DOHH2 (cell line): ENCODE measurements at regions not wholly inside any gene's neighbourhood (a gene's known extent, or its start where the extent isn't known, plus 50 kb on each side); places are given as distances from the start of the nearest gene placed in this dataset.

Experiments used
- H3F3A ChIP-seq: fragments of 200-600 bp; sonication (generic), shearing (Covaris generic); 2 replicates; pipeline ENCODE4 v1.6.0; 2016; ENCODE audit warnings: antibody characterized with exemption, mild to moderate bottlenecking; ENCODE audit not compliant: control insufficient read depth, insufficient read depth
- H3K27ac ChIP-seq: fragments of 200-600 bp; sonication (generic); 2 replicates; pipeline ENCODE4 v1.5.1; 2014; ENCODE audit warnings: low read depth, mild to moderate bottlenecking, low read length, moderate library complexity
- H3K27me3 ChIP-seq: fragments of 200-600 bp; sonication (generic); 2 replicates; pipeline ENCODE4 v1.6.1; 2014; ENCODE audit warnings: mild to moderate bottlenecking, low read length, mixed read lengths; ENCODE audit not compliant: control insufficient read depth
- H3K36me3 ChIP-seq: fragments of 200-600 bp; sonication (generic); 2 replicates; pipeline ENCODE4 v1.6.1; 2014; ENCODE audit warnings: mild to moderate bottlenecking, low read length, moderate library complexity, mixed read lengths; ENCODE audit not compliant: control insufficient read depth
- H3K4me1 ChIP-seq: fragments of 200-600 bp; sonication (generic); 2 replicates; pipeline ENCODE4 v1.6.1; 2014; ENCODE audit warnings: mild to moderate bottlenecking, low read length, mixed read lengths; ENCODE audit not compliant: control insufficient read depth
- H3K4me2 ChIP-seq: fragments of 200-600 bp; sonication (generic); 2 replicates; pipeline ENCODE4 v1.6.0; 2014; ENCODE audit warnings: mild to moderate bottlenecking, low read length, moderate library complexity
- H3K4me3 ChIP-seq: fragments of 200-600 bp; sonication (generic); 2 replicates; pipeline ENCODE4 v1.5.1; 2014; ENCODE audit warnings: mild to moderate bottlenecking, low read length, mixed read lengths
- H3K79me2 ChIP-seq: fragments of 200-600 bp; sonication (generic); 2 replicates; pipeline ENCODE4 v1.6.1; 2014; ENCODE audit warnings: mild to moderate bottlenecking, low read length, mixed read lengths; ENCODE audit not compliant: control insufficient read depth
- H3K9me2 ChIP-seq: fragments of 200-600 bp; sonication (generic); replicated peaks from 2 replicates; pipeline ENCODE4 v1.6.1; 2014; ENCODE audit warnings: mild to moderate bottlenecking, low read length, mixed read lengths; ENCODE audit not compliant: control insufficient read depth
- H3K9me3 ChIP-seq: fragments of 200-600 bp; sonication (generic); 2 replicates; pipeline ENCODE4 v1.6.1; 2014; ENCODE audit warnings: antibody characterized with exemption, low read length, mixed read lengths; ENCODE audit not compliant: control insufficient read depth, insufficient read depth
- H4K20me1 ChIP-seq: fragments of 200-600 bp; sonication (generic); 2 replicates; pipeline ENCODE4 v1.6.0; 2014; ENCODE audit warnings: low read depth, mild to moderate bottlenecking, antibody characterized with exemption, low read length, moderate library complexity; ENCODE audit not compliant: control insufficient read depth, insufficient read depth
- EZH2phosphoT487 ChIP-seq: fragments of 200-600 bp; sonication (generic); IDR thresholded peaks from 2 replicates; pipeline ENCODE4 v1.6.1; 2017; ENCODE audit warnings: borderline replicate concordance, mild to moderate bottlenecking, antibody characterized with exemption, low read length, moderate library complexity, mixed read lengths
- TF ChIP-seq, protein P1 (sequence below): fragments of 200-600 bp; sonication (generic); IDR thresholded peaks from one replicate; pipeline ENCODE4 v1.5.1; 2014; ENCODE audit warnings: antibody characterized with exemption, mild to moderate bottlenecking, low read depth, low read length; ENCODE audit not compliant: poor library complexity, severe bottlenecking

DNA sequence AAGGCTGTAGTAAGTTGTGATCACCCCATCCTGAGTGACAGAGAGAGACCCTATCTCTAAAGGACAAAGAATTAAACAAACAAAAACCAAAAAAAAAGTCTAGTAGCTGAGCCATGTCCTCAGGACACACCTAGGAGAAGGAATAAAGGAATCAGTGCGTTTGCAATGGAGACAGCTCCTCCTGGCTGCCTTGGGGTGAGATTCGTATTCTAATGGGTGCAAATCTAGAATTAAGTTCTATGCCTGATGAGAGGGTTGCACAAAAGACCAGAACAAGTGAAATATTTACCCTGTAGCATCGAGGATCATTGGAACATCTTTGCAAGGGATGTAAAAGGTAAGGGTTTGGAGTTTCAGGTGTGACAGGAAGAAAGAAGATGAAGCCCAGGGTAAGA is 70.3 kb upstream of the BMAL1 start:
- Histone ChIP-seq H3K4me2 (no peak overlapping the region), H4K20me1 (no peaks in the 10 kb centered on the region)

DNA sequence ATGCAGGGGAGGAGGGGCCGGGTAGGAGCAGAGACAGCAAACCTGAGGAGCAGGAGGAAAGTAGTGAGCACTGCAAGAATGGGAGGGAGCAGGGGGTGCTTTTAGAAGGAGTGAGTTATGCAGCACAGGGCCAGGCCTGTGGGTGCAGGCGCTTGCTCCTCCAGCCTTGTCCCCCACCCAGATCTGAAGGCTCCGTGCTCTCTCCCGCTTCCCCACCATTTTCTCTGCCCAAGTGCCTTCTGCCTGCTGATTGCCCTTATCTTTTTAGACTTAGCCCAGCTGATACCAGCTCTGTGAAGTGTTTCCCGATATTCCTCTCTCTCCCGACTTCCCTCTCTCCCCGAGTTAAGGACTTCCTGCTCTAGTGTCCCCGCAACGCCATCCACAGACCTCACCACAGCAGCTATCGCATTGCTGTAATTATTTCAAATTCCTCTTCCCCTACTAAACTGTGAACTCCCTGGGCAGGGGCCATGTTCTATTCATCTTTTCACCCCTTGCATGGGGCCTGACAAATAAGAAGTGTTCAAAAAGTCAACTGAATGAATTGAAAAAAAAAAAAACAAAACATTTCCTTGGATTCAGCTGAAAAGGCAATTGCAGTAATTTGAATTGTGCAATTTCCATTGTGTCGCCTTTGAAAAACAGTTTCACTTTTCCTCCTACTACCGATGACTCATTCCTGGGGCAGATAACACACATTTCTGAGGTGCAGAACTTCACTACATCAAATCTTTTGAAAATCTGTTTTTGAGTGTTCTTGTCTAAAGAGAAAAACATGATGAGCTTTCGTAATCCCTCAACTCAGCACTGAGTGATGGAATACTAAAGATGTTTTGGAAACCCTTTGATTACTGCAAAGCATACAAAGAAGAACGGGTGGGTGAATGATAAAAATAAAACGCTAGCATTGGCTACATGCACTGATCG is 69.7 kb upstream of the BMAL1 start:
- Histone ChIP-seq H3K9me2 (no peaks in the 10 kb centered on the region), H3K36me3 (no peaks in the 10 kb centered on the region), H3K4me3 (no peak overlapping the region), H3K79me2 (no peaks in the 10 kb centered on the region), H3K27ac (no peak overlapping the region), H3F3A (no peaks in the 10 kb centered on the region), H4K20me1 (no peaks in the 10 kb centered on the region), H3K4me2 (no peak overlapping the region), H3K27me3 (peaks cover 16% of the 10 kb centered on the region), H3K9me3 (no peaks in the 10 kb centered on the region), H3K4me1 (no peaks in the 10 kb centered on the region)
- TF ChIP-seq EZH2phosphoT487, result no peak
- TF ChIP-seq, protein P1, sequence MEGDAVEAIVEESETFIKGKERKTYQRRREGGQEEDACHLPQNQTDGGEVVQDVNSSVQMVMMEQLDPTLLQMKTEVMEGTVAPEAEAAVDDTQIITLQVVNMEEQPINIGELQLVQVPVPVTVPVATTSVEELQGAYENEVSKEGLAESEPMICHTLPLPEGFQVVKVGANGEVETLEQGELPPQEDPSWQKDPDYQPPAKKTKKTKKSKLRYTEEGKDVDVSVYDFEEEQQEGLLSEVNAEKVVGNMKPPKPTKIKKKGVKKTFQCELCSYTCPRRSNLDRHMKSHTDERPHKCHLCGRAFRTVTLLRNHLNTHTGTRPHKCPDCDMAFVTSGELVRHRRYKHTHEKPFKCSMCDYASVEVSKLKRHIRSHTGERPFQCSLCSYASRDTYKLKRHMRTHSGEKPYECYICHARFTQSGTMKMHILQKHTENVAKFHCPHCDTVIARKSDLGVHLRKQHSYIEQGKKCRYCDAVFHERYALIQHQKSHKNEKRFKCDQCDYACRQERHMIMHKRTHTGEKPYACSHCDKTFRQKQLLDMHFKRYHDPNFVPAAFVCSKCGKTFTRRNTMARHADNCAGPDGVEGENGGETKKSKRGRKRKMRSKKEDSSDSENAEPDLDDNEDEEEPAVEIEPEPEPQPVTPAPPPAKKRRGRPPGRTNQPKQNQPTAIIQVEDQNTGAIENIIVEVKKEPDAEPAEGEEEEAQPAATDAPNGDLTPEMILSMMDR, result no peak

More for the DNA sequence above, 70.3 kb upstream of the BMAL1 start:
- no peaks in the 10 kb centered on the region for H3F3A ChIP-seq
- no peak overlapping the region for H3K4me3 ChIP-seq
- H3K79me2 ChIP-seq, result no peaks in the 10 kb centered on the region
- no peaks in the 10 kb centered on the region for H3K9me2 ChIP-seq
- TF ChIP-seq EZH2phosphoT487, result no peak
- TF ChIP-seq, protein P1, result no peak
- no peaks in the 10 kb centered on the region for H3K9me3 ChIP-seq
- no peaks in the 10 kb centered on the region for H3K36me3 ChIP-seq
- no peaks in the 10 kb centered on the region for H3K4me1 ChIP-seq
- H3K27ac ChIP-seq, result no peak overlapping the region
- peaks cover 16% of the 10 kb centered on the region for H3K27me3 ChIP-seq

DNA sequence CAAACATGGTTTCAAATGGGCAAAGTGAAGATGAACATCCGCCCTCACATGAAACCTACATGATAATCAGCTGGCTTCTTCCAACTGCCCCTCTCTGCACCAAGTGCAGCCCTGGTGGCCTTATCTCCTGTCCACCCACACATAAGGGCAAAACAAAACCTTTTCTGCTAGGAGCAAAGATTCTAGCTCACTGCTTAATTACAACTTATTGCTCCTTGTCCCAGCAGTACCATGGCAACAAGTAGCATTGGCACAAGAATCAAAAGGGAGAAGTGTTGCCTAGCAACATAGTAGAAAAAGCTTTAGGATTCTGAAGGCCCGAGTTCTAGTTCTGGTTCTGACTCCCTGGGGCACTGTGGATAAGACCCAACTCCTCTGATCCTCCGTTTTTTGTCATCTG is 68.7 kb upstream of the BMAL1 start:
- H3K4me3 ChIP-seq, result no peak overlapping the region
- no peaks in the 10 kb centered on the region for H3K9me2 ChIP-seq
- no peaks in the 10 kb centered on the region for H3K9me3 ChIP-seq
- no peaks in the 10 kb centered on the region for H4K20me1 ChIP-seq
- H3F3A ChIP-seq, result no peaks in the 10 kb centered on the region
- H3K4me1 ChIP-seq, result no peaks in the 10 kb centered on the region
- H3K27me3 ChIP-seq, result peaks cover 16% of the 10 kb centered on the region
- no peak overlapping the region for H3K4me2 ChIP-seq
- no peaks in the 10 kb centered on the region for H3K36me3 ChIP-seq
- no peaks in the 10 kb centered on the region for H3K79me2 ChIP-seq
- H3K27ac ChIP-seq, result no peak overlapping the region
- no peak for TF ChIP-seq EZH2phosphoT487
- TF ChIP-seq, protein P1, result no peak
